Endothelial cell of umbilical vein (primary cell): ENCODE measurements at regions not wholly inside any gene's neighbourhood (a gene's known extent, or its start where the extent isn't known, plus 50 kb on each side); places are given as distances from the start of the nearest gene placed in this dataset.

Experiments used
- BruUV-seq: library from RNA; stranded (reverse); fragments of 400-500 nt; replicated peaks from 2 replicates; lab custom pipeline; 2021; lab: Mats Ljungman, UMichigan
- CTCF ChIA-PET: fragments of 300-600, 350-600 bp; sonication (Branson Sonifier 250); formaldehyde crosslinking; loops from one replicate; lab custom pipeline; 2021; ENCODE audit warnings: antibody characterized with exemption, inconsistent platforms; lab: Charles Lee
- POLR2A ChIA-PET: fragments of 300-600, 350-600 bp; sonication (Branson Sonifier 250); formaldehyde crosslinking; loops from one replicate; lab custom pipeline; 2021; ENCODE audit warnings: antibody characterized with exemption, inconsistent platforms; lab: Charles Lee
- DNase-seq: peaks from one replicate; pipeline ENCODE4 v3.0.0-alpha.2; 2011; ENCODE audit warnings: low read depth, low spot score
- FAIRE-seq: peaks from 2 replicates; lab custom pipeline; 2011; peaks lifted over from hg19 to GRCh38; lab: Jason Lieb, UNC
- H2AFZ ChIP-seq: 2 replicates; pipeline ENCODE4 v1.6.0; 2012; ENCODE audit warnings: low read depth, low read length, control low read depth, inconsistent platforms
- H3K27ac ChIP-seq: 2 replicates; pipeline ENCODE4 v1.5.1; 2011; ENCODE audit warnings: low read depth, mild to moderate bottlenecking, control low read depth, low read length, moderate library complexity; ENCODE audit not compliant: insufficient read depth
- H3K27me3 ChIP-seq, 2 experiments: 2 replicates each; pipeline versions ENCODE4 v1.6.0 to v1.6.1; 2011; ENCODE audit warnings: low read length in 2 of 2, mixed read lengths in 1 of 2; ENCODE audit not compliant: control insufficient read depth in 2 of 2, insufficient read depth in 2 of 2
- H3K36me3 ChIP-seq, 2 experiments: 2 replicates in 1 of 2; 3 replicates in 1 of 2; pipeline ENCODE4 v1.5.1; 2011; ENCODE audit warnings: low read length in 2 of 2, mild to moderate bottlenecking in 1 of 2, moderate library complexity in 1 of 2; ENCODE audit not compliant: control insufficient read depth in 2 of 2, insufficient read depth in 2 of 2; ENCODE audit errors: extremely low read depth in 1 of 2
- H3K4me1 ChIP-seq: 3 replicates; pipeline ENCODE4 v1.5.1; 2011; ENCODE audit warnings: mild to moderate bottlenecking, low read length; ENCODE audit not compliant: control insufficient read depth, insufficient read depth; ENCODE audit errors: extremely low read depth
- H3K4me2 ChIP-seq: 2 replicates; pipeline ENCODE4 v1.6.1; 2011; ENCODE audit warnings: low read length, control low read depth, mixed read lengths; ENCODE audit not compliant: insufficient read depth
- H3K4me3 ChIP-seq, 3 experiments: fragments of 200-600 bp in 1 of 3; sonication (generic), shearing (Covaris generic) in 1 of 3; replicated peaks in 1 of 3; 2 replicates each; pipeline ENCODE4 v1.5.1; 2011 to 2016; ENCODE audit warnings: control low read depth in 3 of 3, low read length in 3 of 3, mild to moderate bottlenecking in 2 of 3, inconsistent platforms in 1 of 3, low read depth in 1 of 3, moderate library complexity in 1 of 3; ENCODE audit not compliant: insufficient read depth in 1 of 3
- H3K79me2 ChIP-seq: 2 replicates; pipeline ENCODE4 v1.6.0; 2012; ENCODE audit warnings: low read length, inconsistent platforms; ENCODE audit not compliant: control insufficient read depth, insufficient read depth
- H3K9ac ChIP-seq: replicated peaks from 2 replicates; pipeline ENCODE3; 2011; ENCODE audit warnings: low read length, control low read depth; ENCODE audit not compliant: insufficient read depth; ENCODE audit errors: extremely low read depth
- H3K9me1 ChIP-seq: replicated peaks from 3 replicates; pipeline ENCODE4 v1.6.0; 2011; ENCODE audit warnings: mild to moderate bottlenecking, low read length; ENCODE audit not compliant: control insufficient read depth, insufficient read depth; ENCODE audit errors: extremely low read depth
- H3K9me3 ChIP-seq: replicated peaks from 2 replicates; pipeline ENCODE4 v1.5.1; 2012; ENCODE audit warnings: low read length, inconsistent platforms; ENCODE audit not compliant: control insufficient read depth, insufficient read depth
- H4K20me1 ChIP-seq: replicated peaks from 2 replicates; pipeline ENCODE3; 2011; ENCODE audit warnings: mild to moderate bottlenecking, low read length; ENCODE audit not compliant: control insufficient read depth, insufficient read depth; ENCODE audit errors: extremely low read depth
- EZH2 ChIP-seq: IDR thresholded peaks from 2 replicates; pipeline ENCODE4 v1.6.1; 2012; ENCODE audit warnings: borderline replicate concordance, low read depth, mild to moderate bottlenecking, moderate library complexity, low read length, inconsistent platforms; ENCODE audit not compliant: severe bottlenecking
- FOS ChIP-seq: IDR thresholded peaks from 2 replicates; pipeline ENCODE4 v1.6.1; 2011; ENCODE audit warnings: mild to moderate bottlenecking, low read length, moderate library complexity, borderline replicate concordance; ENCODE audit not compliant: insufficient read depth
- GATA2 ChIP-seq: IDR thresholded peaks from 2 replicates; pipeline ENCODE4 v1.7.0; 2011; ENCODE audit warnings: low read depth, mild to moderate bottlenecking, moderate library complexity, mixed read lengths, low read length; ENCODE audit not compliant: insufficient read length, insufficient read depth
- JUN ChIP-seq: IDR thresholded peaks from 2 replicates; pipeline ENCODE4 v1.6.1; 2011; ENCODE audit warnings: borderline replicate concordance, low read depth; ENCODE audit not compliant: insufficient read length, insufficient read depth
- MYC ChIP-seq: IDR thresholded peaks from one replicate; pipeline ENCODE4 v1.6.1; 2011; ENCODE audit warnings: mild to moderate bottlenecking, low read depth, low read length
- POLR2A ChIP-seq: IDR thresholded peaks from 2 replicates; pipeline ENCODE4 v1.6.1; 2012; ENCODE audit warnings: low read depth, mild to moderate bottlenecking, control low read depth, low read length
- POLR2AphosphoS5 ChIP-seq: IDR thresholded peaks from 2 replicates; pipeline ENCODE4 v1.6.1; 2012; ENCODE audit warnings: low read depth, mild to moderate bottlenecking, control low read depth, low read length, moderate library complexity; ENCODE audit not compliant: insufficient read depth
- dilution Hi-C: fragments of 300-500 bp; cut with MboI; formaldehyde crosslinking; loops from one replicate; pipeline ENCODE4 v1.15.0; 2019; ENCODE audit warnings: low sequenced_read_pairs; ENCODE audit not compliant: extremely low pct_ligation_motif_present
- intact Hi-C: fragments of 100-400 bp; cut with micrococcal nuclease; formaldehyde crosslinking; loops from one replicate; pipeline ENCODE4 v1.10.0; 2022
- TF ChIP-seq, protein P1 (sequence below), 2 donors: IDR thresholded peaks; 1 replicate in 1 of 2; 2 replicates in 1 of 2; pipeline ENCODE4 v1.5.1; 2011; ENCODE audit warnings: low read length in 2 of 2, mild to moderate bottlenecking in 2 of 2, moderate library complexity in 2 of 2, control low read depth in 1 of 2, inconsistent platforms in 1 of 2, low read depth in 1 of 2; ENCODE audit not compliant: insufficient read depth in 1 of 2; ENCODE audit errors: extremely low read depth in 1 of 2
- TF ChIP-seq, protein P2 (sequence below): IDR thresholded peaks from 2 replicates; pipeline ENCODE4 v1.6.1; 2011; ENCODE audit not compliant: insufficient read depth, insufficient read length

DNA sequence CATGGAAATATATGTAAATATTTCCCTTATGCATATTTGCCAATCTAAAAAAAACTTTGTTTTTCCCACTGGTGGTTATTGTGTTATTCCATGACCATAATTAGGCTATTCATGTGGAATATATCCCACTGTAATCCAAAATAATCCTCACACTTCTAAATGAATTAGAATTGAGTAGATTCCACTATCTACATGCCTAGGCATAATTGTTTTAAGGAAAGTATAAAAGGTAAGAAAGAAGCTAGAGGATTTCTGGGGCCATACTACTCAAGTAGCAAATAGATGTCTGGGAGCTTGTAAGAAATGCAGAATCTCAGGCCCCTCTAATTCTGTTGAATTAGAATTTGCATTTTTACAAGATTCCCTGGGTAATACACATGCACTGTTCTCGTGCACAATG, 83.5 kb upstream of the RRP15 start:
- Histone ChIP-seq H3K9me3 (no peaks in the 10 kb centered on the region), H3K9me1 (no peaks in the 10 kb centered on the region), H2AFZ (no peak overlapping the region), H3K9ac (no peak overlapping the region), H3K27ac (no peak overlapping the region), H3K79me2 (no peaks in the 10 kb centered on the region), H3K4me1 (no peaks in the 10 kb centered on the region), H3K36me3 (no peaks in the 10 kb centered on the region), H3K27me3 (no peaks in the 10 kb centered on the region), H3K4me2 (no peak overlapping the region), H3K4me3 (no peak overlapping the region), H4K20me1 (no peaks in the 10 kb centered on the region)
- ChIA-PET POLR2A (no interaction called here), CTCF (interaction anchor here (1.0 kb wide), 2 partner anchors 12 to 15 kb away, joined by 3 read pairs; no protein-coding TSS in a partner anchor)
- TF ChIP-seq MYC = no peak
- TF ChIP-seq JUN = no peak
- TF ChIP-seq FOS = no peak
- no peak for TF ChIP-seq POLR2AphosphoS5
- no peak for TF ChIP-seq EZH2
- no peak for TF ChIP-seq GATA2
- TF ChIP-seq, protein P1, sequence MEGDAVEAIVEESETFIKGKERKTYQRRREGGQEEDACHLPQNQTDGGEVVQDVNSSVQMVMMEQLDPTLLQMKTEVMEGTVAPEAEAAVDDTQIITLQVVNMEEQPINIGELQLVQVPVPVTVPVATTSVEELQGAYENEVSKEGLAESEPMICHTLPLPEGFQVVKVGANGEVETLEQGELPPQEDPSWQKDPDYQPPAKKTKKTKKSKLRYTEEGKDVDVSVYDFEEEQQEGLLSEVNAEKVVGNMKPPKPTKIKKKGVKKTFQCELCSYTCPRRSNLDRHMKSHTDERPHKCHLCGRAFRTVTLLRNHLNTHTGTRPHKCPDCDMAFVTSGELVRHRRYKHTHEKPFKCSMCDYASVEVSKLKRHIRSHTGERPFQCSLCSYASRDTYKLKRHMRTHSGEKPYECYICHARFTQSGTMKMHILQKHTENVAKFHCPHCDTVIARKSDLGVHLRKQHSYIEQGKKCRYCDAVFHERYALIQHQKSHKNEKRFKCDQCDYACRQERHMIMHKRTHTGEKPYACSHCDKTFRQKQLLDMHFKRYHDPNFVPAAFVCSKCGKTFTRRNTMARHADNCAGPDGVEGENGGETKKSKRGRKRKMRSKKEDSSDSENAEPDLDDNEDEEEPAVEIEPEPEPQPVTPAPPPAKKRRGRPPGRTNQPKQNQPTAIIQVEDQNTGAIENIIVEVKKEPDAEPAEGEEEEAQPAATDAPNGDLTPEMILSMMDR (IDR thresholded peaks at IDR 0.05; ENCODE audit: extremely low read depth in 1 of 2, insufficient read depth in 1 of 2, low read depth in 1 of 2, low read length in 2 of 2) = no peak
- TF ChIP-seq POLR2A = no peak
- TF ChIP-seq, protein P2, sequence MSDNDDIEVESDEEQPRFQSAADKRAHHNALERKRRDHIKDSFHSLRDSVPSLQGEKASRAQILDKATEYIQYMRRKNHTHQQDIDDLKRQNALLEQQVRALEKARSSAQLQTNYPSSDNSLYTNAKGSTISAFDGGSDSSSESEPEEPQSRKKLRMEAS = no peak
- BruUV-seq = no TSS peak
- DNase-seq (no peak), FAIRE-seq (no peak)
- dilution Hi-C loops (no loop called here), intact Hi-C loops (no loop called here)
